ENCODE measurements at regions not wholly inside any gene's neighbourhood (a gene's known extent, or its start where the extent isn't known, plus 50 kb on each side); places are given as distances from the start of the nearest gene placed in this dataset.
"Not testable (repeated sequence)": the region's sequence is repeated elsewhere in the genome, so short reads cannot be mapped to it uniquely, and the experiment has no call there.

- Mint-ChIP-seq H3K27me3 (ENCODE audit: low read depth) (no peaks in the 10 kb centered on the region), H3K27ac (peak overlapping the region in 2 of 3 experiments; percentile 13 to 19), H3K4me3 (no peak overlapping the region), H3K9me3 (peaks cover 24% of the 10 kb centered on the region), H3K4me1 (peaks cover 11% of the 10 kb centered on the region), H3K36me3 (ENCODE audit: low read depth) (no peaks in the 10 kb centered on the region)
- TF ChIP-seq, protein P1, sequence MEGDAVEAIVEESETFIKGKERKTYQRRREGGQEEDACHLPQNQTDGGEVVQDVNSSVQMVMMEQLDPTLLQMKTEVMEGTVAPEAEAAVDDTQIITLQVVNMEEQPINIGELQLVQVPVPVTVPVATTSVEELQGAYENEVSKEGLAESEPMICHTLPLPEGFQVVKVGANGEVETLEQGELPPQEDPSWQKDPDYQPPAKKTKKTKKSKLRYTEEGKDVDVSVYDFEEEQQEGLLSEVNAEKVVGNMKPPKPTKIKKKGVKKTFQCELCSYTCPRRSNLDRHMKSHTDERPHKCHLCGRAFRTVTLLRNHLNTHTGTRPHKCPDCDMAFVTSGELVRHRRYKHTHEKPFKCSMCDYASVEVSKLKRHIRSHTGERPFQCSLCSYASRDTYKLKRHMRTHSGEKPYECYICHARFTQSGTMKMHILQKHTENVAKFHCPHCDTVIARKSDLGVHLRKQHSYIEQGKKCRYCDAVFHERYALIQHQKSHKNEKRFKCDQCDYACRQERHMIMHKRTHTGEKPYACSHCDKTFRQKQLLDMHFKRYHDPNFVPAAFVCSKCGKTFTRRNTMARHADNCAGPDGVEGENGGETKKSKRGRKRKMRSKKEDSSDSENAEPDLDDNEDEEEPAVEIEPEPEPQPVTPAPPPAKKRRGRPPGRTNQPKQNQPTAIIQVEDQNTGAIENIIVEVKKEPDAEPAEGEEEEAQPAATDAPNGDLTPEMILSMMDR (IDR thresholded peaks at IDR 0.05; ENCODE audit: unreplicated experiment in 3 of 3) = no peak
These were observed 284.0 kb upstream of the FRG1 start for GRCh38 chr4:189656641-189657040.

DNA sequence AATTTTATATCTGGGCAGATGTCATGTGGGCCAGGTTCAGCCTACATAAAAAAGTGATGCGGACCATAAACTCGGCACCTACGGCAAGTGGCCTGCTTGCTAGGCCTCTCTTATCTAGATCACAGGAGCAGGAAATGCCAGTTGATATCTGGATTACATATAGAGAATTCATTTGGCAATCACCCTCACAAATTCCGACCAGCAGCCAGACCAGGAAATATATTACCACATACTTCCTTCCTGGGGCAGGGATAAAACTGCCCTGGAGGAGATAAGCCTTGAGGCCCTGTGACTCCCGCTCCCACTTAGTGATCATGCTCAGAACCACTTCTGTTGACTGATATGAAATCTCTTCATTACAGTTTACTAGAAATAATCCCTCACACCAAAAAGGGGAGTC is 282.4 kb upstream of the FRG1 start:
- Mint-ChIP-seq H3K4me1 (peaks cover 11% of the 10 kb centered on the region), H3K9me3 (peaks cover 27% of the 10 kb centered on the region)
- H3K36me3 Mint-ChIP-seq (ENCODE audit: low read depth); H3K27me3 Mint-ChIP-seq (ENCODE audit: low read depth); H3K27ac Mint-ChIP-seq; H3K4me3 Mint-ChIP-seq: not testable (repeated sequence)

DNA sequence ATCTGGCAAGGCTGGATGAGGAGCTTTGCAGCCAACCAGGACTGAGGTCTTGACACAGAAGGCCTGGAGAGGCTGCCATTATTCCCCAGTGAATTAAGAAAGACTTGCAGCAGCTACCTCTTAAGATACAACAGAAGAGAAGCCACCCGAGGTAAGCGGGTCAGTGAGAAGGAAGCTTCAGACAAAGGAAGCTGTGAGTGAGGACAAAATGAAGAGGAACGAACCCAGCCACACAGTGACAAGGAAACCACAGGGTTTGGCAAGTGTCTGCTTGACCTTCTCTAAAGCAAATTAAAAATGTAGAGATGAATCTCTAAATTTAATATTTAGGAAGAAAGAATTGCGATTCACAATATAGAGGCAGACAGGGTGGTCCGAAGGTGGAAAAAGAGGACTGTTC is 281.8 kb upstream of the FRG1 start:
- not testable (repeated sequence) for H3K27me3 Mint-ChIP-seq (ENCODE audit: low read depth); H3K27ac Mint-ChIP-seq; H3K36me3 Mint-ChIP-seq (ENCODE audit: low read depth)

GRCh38 chr4:189659287-189659686 is 281.4 kb upstream of the FRG1 start:
- Mint-ChIP-seq H3K27ac (no peak overlapping the region), H3K4me1 (peaks cover 11% of the 10 kb centered on the region), H3K36me3 (ENCODE audit: low read depth) (no peaks in the 10 kb centered on the region), H3K27me3 (ENCODE audit: low read depth) (no peaks in the 10 kb centered on the region), H3K9me3 (peaks cover 33% of the 10 kb centered on the region), H3K4me3 (no peak overlapping the region)
- TF ChIP-seq, protein P1 (IDR thresholded peaks at IDR 0.05; ENCODE audit: unreplicated experiment in 3 of 3) = no peak

More for the DNA sequence above, 281.8 kb upstream of the FRG1 start:
- H3K4me1 Mint-ChIP-seq = peaks cover 11% of the 10 kb centered on the region
- peaks cover 29% of the 10 kb centered on the region for H3K9me3 Mint-ChIP-seq
- H3K4me3 Mint-ChIP-seq = not testable (repeated sequence)

GRCh38 chr4:189660722-189661360 is 279.8 kb upstream of the FRG1 start:
- Mint-ChIP-seq H3K27ac (peak overlapping the region in 1 of 3 experiments; percentile 58), H3K4me1 (peaks cover 11% of the 10 kb centered on the region), H3K36me3 (ENCODE audit: low read depth) (no peaks in the 10 kb centered on the region), H3K4me3 (no peak overlapping the region), H3K27me3 (ENCODE audit: low read depth) (no peaks in the 10 kb centered on the region), H3K9me3 (peaks cover 31% of the 10 kb centered on the region)
- TF ChIP-seq, protein P1 (IDR thresholded peaks at IDR 0.05; ENCODE audit: unreplicated experiment in 3 of 3) = no peak

DNA sequence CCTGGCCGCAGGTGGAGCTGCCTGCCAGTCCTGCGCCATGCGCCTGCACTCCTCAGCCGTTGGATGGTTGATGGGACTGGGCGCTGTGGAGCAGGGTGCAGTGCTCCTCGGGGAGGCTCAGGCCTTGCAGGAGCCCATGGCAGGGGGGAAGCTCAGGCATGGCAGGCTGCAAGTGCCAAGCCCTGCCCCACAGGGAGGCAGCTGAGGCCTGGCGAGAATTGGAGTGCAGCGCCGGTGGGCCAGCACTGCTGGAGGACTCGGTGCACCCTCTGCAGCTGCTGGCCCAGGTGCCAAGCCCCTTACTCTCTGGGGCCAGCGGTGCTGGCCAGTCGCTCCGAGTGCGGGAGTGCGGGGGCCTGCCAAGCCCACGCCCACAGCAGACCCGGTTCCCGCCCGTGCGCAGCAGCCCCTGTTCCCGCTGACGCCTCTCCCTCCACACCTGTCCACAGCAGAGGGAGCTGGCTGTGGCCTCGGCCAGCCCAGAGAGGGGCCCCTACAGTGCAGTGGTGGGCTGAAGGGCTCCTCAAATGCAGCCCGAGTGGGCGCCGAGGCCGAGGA is 275.9 kb upstream of the FRG1 start:
- no peak overlapping the region for H3K27ac Mint-ChIP-seq
- H3K36me3 Mint-ChIP-seq (ENCODE audit: low read depth) = no peaks in the 10 kb centered on the region
- peaks cover 28% of the 10 kb centered on the region for H3K9me3 Mint-ChIP-seq
- peaks cover 6% of the 10 kb centered on the region for H3K4me1 Mint-ChIP-seq
- no peaks in the 10 kb centered on the region for H3K27me3 Mint-ChIP-seq (ENCODE audit: low read depth)
- no peak overlapping the region for H3K4me3 Mint-ChIP-seq
- TF ChIP-seq, protein P1 (IDR thresholded peaks at IDR 0.05; ENCODE audit: unreplicated experiment in 3 of 3) = no peak

DNA sequence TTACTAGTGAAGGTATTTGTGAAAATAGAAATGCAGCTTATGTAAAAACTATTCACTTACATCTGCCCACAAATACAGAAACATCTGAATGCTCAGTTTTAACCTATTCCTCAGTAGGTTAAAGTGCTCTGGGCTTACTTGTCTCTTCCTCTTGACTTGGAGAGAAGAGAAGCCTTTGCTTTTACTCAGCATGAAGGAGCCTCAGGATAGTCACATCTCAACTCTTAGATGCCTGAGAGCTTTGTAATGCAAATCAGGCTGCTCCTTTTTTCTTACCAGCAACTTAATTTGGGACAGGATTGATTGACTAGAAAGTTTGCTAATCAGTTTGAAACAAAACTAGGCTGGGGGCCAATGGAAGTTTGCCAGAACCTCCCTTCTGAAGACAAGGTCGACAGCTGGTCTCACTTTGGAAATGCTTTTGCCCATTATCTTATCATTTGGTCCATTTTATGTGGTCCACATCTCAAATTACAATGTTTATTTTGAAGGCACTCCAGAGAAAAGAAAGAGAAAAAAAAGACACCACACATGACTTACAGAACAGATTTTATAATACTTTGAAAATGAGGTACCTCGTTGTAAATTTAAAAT is 274.9 kb upstream of the FRG1 start:
- H3K36me3 Mint-ChIP-seq (ENCODE audit: low read depth); H3K4me1 Mint-ChIP-seq; H3K27me3 Mint-ChIP-seq (ENCODE audit: low read depth); H3K4me3 Mint-ChIP-seq; H3K27ac Mint-ChIP-seq: not testable (repeated sequence)
- peaks cover 24% of the 10 kb centered on the region for H3K9me3 Mint-ChIP-seq

DNA sequence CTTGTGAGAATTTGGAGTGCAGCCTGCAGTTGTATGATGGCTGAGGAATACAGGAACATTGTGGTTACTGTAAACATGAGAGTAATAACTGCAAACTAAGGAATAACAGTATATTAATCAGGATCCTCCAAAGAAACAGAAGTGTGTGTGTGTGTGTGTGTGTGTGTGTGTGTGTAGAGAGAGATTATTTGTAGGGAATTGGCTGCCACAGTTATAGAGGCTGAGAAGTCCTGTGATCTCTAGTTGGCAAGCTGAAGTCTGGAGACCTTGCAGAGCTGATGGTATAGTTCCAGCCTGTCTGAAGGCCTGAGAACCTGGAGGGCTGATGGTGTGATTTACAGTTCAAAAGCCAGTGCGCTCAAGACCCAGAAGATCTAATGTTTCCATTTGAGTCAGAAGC is 273.3 kb upstream of the FRG1 start:
- H3K27me3 Mint-ChIP-seq (ENCODE audit: low read depth); H3K4me1 Mint-ChIP-seq; H3K4me3 Mint-ChIP-seq; H3K27ac Mint-ChIP-seq; H3K36me3 Mint-ChIP-seq (ENCODE audit: low read depth): not testable (repeated sequence)
- H3K9me3 Mint-ChIP-seq = peaks cover 18% of the 10 kb centered on the region

DNA sequence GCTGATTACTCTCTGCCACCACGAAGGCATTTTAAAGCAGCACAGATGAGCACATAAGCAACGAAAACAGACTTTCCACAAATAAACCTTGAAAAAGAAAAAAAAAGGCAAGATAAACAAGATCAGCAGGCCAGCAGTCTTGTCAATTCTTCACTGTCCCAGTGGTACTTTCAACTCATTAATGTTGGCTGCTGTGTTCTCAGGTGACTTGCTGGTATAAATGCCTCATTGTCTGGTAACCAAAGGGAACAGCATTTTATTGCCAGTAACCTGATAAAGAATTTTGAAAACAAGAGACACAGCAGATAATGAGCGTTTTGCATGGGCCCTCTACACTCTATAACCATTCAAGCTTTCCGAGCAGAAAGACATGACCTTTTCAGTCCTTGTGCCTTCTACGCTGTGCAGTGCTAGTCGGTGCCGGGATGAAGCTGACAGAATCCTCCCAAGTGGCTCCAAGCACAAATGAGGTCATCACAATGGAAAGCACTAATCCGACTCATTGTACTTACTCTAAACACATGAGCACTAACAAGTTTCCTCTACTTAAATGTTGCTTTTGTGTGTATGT is 242.9 kb upstream of the FRG1 start:
- not testable (repeated sequence) for H3K9me3 Mint-ChIP-seq; H3K27me3 Mint-ChIP-seq (ENCODE audit: low read depth); H3K4me1 Mint-ChIP-seq; H3K4me3 Mint-ChIP-seq; H3K27ac Mint-ChIP-seq; H3K36me3 Mint-ChIP-seq (ENCODE audit: low read depth)

DNA sequence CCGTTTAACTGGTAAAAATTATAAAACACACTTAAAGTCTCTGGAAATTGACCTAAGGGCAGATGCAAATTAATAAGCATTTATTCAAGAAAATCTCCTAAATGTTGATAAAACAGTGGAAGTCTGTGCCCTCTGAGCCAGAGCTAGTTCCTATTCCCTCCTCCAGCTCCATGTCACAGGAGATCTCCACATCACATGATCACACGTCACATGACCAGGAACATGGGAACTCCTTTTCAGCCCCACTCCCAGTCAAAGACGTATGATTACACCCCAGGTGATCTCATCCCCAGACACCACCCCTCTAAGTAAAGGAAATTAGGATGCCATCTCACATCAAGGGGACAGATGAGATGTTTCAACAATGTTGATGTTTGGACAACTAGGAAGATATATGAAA is 237.7 kb upstream of the FRG1 start:
- not testable (repeated sequence) for H3K36me3 Mint-ChIP-seq (ENCODE audit: low read depth); H3K27me3 Mint-ChIP-seq (ENCODE audit: low read depth); H3K9me3 Mint-ChIP-seq; H3K27ac Mint-ChIP-seq; H3K4me1 Mint-ChIP-seq; H3K4me3 Mint-ChIP-seq

GRCh38 chr4:189706821-189707220 is 233.9 kb upstream of the FRG1 start:
- not testable (repeated sequence) for H3K4me1 Mint-ChIP-seq; H3K4me3 Mint-ChIP-seq; H3K36me3 Mint-ChIP-seq (ENCODE audit: low read depth); H3K27me3 Mint-ChIP-seq (ENCODE audit: low read depth); H3K27ac Mint-ChIP-seq
- peaks cover 16% of the 10 kb centered on the region for H3K9me3 Mint-ChIP-seq

All from nephron (organoid).